EL (cell line): ENCODE measurements at regions not wholly inside any gene's neighbourhood (a gene's known extent, or its start where the extent isn't known, plus 50 kb on each side); places are given as distances from the start of the nearest gene placed in this dataset.
"Not testable (repeated sequence)": the region's sequence is repeated elsewhere in the genome, so short reads cannot be mapped to it uniquely, and the experiment has no call there.

ENCODE experiments used
- DNase-seq: peaks from one replicate; pipeline ENCODE4 v3.0.0-alpha.2; 2016

GRCh38 chr2:131641414-131642206 lies 113.9 kb downstream of the CCDC74A start:
- DNase-seq: no peak

DNA sequence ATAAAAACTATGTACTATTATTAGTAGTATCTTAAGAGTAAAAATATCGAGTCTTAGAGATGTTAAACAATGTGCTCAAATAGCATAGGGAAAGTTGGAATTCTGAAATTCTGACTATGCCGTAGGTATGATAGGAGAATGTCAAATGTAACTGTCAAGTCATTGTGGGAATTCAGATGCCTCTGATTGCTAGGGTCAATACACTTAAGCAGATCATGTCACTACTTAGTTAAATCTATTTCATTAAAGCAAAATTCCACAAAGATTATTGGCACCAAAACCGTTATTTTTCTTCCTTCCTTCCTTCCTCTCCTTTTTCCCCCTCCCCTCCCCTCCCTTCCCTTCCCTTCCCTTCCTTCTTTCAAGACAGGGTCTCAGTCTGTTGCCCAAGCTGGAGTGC lies 115.5 kb downstream of the CCDC74A start:
- DNase-seq: not testable (repeated sequence)

GRCh38 chr2:131645177-131645765 lies 117.6 kb downstream of the CCDC74A start:
- DNase-seq: no peak

DNA sequence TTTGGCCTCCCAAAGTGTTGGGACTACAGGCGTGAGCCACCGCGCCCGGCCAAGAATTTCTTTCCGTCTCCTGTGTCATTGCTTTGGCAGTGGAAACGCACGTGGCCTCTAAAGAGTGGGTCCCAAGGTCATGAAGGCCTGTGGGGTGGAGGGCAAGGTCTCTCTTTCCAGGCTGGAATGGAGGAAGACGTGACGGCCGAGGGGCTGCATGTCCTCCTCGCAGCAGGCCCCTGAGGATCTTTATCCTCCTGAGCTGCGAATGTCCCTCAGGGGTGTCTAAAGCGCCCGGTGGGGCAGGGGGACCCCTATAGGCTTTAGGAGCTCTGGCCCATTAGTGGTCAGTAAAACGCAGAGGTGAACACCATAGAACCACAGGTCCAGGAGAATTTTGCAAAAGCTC lies 118.5 kb downstream of the CCDC74A start:
- not testable (repeated sequence) for DNase-seq

DNA sequence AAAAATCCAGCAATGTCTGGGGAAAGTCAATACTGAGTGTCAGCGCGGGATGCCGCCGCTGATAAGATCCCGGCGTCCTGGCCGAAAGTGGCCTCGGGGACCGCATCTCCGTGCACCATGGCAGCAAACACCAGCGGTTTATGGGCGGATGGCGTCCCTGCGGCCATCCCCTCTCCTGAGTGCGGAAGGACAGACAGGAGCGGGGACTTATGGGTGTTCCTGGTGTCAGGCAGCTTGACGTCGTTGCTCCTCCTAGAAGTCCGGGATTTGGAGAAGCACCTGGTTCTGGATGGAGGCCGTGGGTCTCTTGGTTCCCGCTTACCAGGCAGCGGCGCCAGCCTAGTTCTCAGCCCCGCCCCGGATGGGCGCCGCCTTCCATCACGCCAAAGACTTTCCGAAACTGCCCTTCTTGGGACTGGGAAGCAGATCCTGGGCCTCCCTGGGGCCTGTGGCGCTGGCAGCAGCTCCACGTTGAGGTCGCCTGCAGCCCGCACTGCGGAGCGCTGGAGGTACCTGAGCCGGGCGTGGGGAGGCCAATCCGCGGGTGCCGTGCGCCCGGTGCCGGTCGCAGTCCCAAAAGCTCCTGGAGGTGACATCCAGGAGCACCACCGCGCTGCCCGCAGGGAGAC lies 119.1 kb downstream of the CCDC74A start:
- no peak for DNase-seq

DNA sequence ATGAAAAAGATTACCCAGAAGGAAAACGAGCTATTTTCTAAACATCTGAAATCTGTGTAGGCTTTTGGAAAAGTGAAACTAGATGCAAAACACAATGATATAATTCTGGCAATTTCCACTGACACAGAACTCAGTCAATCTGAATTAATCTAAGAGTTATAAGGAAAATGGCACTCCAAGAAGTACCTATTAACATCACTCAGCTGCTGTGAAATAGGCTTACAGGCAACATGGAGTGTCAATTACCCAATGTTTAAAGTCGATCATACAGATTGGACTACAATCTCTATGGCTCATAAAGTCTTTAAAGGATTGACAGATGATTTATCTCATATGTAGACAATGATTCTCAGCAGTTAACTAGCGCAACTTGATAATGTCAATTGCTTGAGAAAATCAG lies 120.9 kb downstream of the CCDC74A start:
- not testable (repeated sequence) for DNase-seq

DNA sequence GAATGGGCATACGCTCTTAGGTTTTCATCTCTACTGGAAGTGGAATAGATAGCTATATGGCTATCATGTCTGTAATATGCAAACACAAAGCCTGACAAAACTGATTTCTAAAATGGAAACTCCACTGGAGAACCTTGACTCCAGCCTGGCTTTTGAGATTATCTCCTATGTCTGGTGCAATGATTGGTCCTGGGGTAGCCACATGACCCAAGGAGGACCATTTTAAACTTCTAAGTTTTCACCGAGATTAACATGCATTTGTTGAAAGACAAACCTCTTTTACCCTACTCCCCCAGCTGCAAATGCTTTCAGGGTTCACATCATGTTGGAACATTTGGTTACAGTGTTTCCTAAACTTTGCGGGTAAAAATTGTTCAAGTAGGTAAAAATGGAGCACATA lies 124.6 kb downstream of the CCDC74A start:
- not testable (repeated sequence) for DNase-seq

GRCh38 chr2:131654107-131654506 lies 126.4 kb downstream of the CCDC74A start:
- not testable (repeated sequence) for DNase-seq

GRCh38 chr2:131656816-131657633 lies 129.3 kb downstream of the CCDC74A start:
- no peak for DNase-seq

DNA sequence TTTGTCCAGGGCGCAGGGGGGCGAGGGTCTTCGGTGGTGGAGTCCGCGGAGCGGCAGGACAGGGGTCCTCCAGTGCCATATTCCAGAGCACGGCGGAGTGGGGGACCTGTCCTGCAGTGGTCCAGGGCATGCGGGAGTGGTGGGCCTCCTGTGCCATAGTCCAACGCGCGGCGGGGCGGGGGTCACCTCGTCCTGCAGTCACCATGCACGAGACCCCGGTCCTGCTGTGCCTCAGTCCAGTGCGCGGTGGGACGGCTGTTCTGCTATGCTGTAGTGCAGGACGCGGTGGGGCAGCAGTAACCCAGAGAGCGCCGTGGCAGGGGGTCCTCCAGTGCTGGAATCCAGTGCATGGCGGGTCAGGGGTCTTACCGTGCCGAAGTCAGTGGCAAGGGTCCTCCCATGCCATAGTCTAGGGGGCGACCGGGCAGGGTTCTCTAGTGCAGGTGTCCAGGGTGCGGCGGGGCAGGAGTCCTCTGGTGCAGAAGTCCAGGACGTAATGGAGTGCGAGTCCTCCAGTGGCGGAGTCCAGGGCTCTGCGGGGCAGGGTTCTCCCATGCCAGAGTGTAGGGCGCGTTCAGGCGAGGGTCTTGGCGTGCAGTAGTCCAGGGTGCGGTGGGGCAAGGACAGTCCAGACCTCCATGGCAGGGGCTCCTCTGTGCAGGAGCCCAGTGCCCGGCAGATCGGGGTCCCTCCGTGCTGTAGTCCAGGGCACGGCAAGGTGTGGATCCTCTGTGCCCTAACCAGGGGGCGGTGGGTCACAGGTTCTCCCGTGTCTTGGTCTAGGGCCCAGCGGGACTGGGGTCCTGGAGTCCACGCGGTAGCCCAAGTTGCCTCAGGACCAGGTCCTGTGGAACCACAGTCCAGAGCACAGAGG lies 130.4 kb downstream of the CCDC74A start:
- DNase-seq: no peak

- DNase-seq: no peak
Observed at GRCh38 chr2:131658769-131659131, 131.1 kb downstream of the CCDC74A start.

- no peak for DNase-seq
Observed at GRCh38 chr2:131659168-131659572, 131.5 kb downstream of the CCDC74A start.

DNA sequence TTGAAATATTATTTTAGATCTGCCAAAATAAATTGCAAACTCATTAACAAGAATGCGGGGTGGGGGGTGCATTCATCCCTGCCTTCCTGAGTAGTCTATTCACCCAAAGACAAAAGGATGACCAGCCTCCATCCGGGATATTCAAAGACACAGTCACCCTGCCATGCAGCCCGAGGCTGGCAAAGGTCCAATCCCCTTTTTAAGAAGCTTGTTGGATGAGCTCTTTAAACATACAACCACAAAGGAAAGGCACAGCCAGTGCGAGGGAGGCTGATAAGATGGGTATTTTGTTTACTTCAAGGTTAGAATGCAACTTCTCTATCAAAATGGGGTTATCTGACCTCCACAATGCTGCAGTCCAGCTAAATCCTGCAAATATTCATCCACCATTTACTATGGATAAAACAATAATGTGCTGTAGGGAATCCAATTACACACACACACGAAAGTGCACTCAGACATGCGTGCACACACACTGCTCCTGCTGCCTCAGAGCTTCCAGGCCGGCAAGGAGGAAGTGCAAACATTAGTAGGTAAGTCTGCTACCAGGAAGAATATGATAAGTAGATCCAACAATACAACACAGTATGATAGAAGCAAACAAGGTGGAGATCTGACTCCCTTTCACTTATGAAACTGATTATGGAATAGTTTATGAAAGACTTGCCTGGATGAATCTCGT lies 133.6 kb downstream of the CCDC74A start:
- not testable (repeated sequence) for DNase-seq

DNA sequence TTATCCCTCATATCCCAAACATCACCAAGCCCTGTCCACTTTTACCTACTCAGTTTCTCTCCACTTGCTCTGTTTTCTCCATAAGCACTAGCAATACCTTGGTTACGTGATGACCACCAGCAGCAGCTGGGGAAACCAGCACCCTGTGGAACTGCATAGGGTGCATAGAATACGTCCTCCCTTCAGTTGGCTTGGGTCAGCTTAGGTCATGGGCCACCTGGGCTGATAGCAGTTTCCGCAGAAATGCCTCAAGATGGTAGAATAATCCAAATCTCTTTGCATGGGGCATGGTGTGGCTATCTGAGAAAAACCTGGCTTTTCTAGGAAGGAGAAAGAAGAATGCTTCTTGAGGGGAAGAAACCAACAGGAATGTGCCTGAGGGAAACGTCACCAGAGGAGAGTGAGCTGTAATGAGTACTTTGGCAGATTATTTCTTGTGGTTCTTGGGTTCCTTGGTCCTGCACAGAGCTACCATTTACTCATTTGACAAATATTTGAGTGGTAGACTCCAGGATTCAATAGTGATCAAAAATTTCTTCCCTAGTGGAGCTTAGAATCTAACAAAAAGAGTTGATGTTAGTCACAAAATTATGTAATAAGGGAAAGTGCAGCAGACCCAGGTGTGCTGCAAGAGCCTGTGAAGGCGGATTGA lies 134.3 kb downstream of the CCDC74A start:
- DNase-seq: peak; percentile 68

- not testable (repeated sequence) for DNase-seq
Observed at GRCh38 chr2:131663501-131663900, 135.8 kb downstream of the CCDC74A start.

DNA sequence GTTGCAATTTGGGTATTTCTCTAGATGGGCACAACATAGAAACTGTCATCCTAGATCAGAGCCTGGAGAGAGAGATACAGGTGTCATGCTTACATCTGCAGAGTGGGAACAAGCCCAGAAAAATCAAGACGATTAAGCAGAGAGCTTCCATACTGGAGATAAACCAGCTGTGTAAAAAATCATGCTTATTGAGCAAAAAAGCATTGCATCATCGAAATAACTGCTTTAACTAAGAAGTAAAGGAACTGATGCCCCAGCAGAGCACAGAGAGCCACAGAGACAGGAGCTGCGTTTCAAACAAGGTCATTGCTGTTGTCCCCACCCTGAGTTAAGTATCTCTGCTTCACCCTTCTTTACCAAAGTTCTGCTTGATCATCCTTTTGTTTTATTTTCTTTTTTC lies 138.0 kb downstream of the CCDC74A start:
- not testable (repeated sequence) for DNase-seq

GRCh38 chr2:131668794-131669540 lies 141.3 kb downstream of the CCDC74A start:
- peak; percentile 84 for DNase-seq

GRCh38 chr2:131671841-131672470 lies 144.3 kb downstream of the CCDC74A start:
- DNase-seq: not testable (repeated sequence)
